GM19324 (cell line): ENCODE measurements at regions not wholly inside any gene's neighbourhood (a gene's known extent, or its start where the extent isn't known, plus 50 kb on each side); places are given as distances from the start of the nearest gene placed in this dataset.
"Not testable (repeated sequence)": the region's sequence is repeated elsewhere in the genome, so short reads cannot be mapped to it uniquely, and the experiment has no call there.

ENCODE experiments used
- ATAC-seq: cut with Tn5 transposase; IDR thresholded peaks from one replicate; pipeline ENCODE4 v1.9.1; 2021; ENCODE audit warnings: mild to moderate bottlenecking, moderate library complexity; ENCODE audit not compliant: unreplicated experiment, low FRiP score

GRCh38 chr2:167803449-167803988, 443.9 kb downstream of the STK39 start:
- no peak for ATAC-seq

- ATAC-seq = no peak
Observed at GRCh38 chr2:167794554-167795255, 452.7 kb downstream of the STK39 start.

GRCh38 chr2:167793725-167794124, 453.7 kb downstream of the STK39 start:
- ATAC-seq = no peak

- ATAC-seq = no peak
Observed at GRCh38 chr2:167792126-167792525, 455.3 kb downstream of the STK39 start.

- no peak for ATAC-seq
Observed at GRCh38 chr2:167790781-167791450, 456.5 kb downstream of the STK39 start.

GRCh38 chr2:167790189-167790588, 457.2 kb downstream of the STK39 start:
- ATAC-seq = no peak

- ATAC-seq = no peak
Observed at GRCh38 chr2:167787562-167787961, 459.8 kb downstream of the STK39 start.

- ATAC-seq = no peak
Observed at GRCh38 chr2:167787021-167787420, 460.4 kb downstream of the STK39 start.

- ATAC-seq = no peak
Observed at GRCh38 chr2:167785606-167786216, 461.7 kb downstream of the STK39 start.

- no peak for ATAC-seq
Observed at GRCh38 chr2:167784084-167784425, 463.3 kb downstream of the STK39 start.

- no peak for ATAC-seq
Observed at GRCh38 chr2:167783261-167784083, 463.9 kb downstream of the STK39 start.

- ATAC-seq = not testable (repeated sequence)
Observed at GRCh38 chr2:167781629-167782028, 465.8 kb downstream of the STK39 start.

- ATAC-seq = no peak
Observed at GRCh38 chr2:167776359-167776758, 471.0 kb downstream of the STK39 start.

- no peak for ATAC-seq
Observed at GRCh38 chr2:167771628-167772027, 475.8 kb downstream of the STK39 start.

- ATAC-seq = no peak
Observed at GRCh38 chr2:167769020-167769419, 478.4 kb downstream of the STK39 start.

GRCh38 chr2:167767830-167768229, 479.6 kb downstream of the STK39 start:
- ATAC-seq = no peak

GRCh38 chr2:167764772-167765341, 482.5 kb downstream of the STK39 start:
- no peak for ATAC-seq

- no peak for ATAC-seq
Observed at GRCh38 chr2:167761465-167762136, 485.8 kb downstream of the STK39 start.

GRCh38 chr2:167759531-167759930, 487.9 kb downstream of the STK39 start:
- ATAC-seq = no peak

GRCh38 chr2:167758292-167758691, 489.1 kb downstream of the STK39 start:
- ATAC-seq = no peak
